B cell (primary cell): ENCODE measurements at regions not wholly inside any gene's neighbourhood (a gene's known extent, or its start where the extent isn't known, plus 50 kb on each side); places are given as distances from the start of the nearest gene placed in this dataset.

Experiments
- ATAC-seq: fragments of 200-7000 bp; cut with Tn5 transposase; one replicate; pipeline ENCODE4 v1.10.0; 2021; ENCODE audit warnings: low read depth, mild to moderate bottlenecking, moderate number of reproducible peaks, moderate library complexity
- CTCF ChIA-PET: fragments of 350-600 bp; sonication (Branson Sonifier 250); formaldehyde crosslinking; loops from one replicate; lab custom pipeline; 2021; ENCODE audit warnings: antibody characterized with exemption, inconsistent platforms; lab: Charles Lee
- POLR2A ChIA-PET: fragments of 350-600 bp; sonication (Branson Sonifier 250); formaldehyde crosslinking; loops from one replicate; lab custom pipeline; 2021; ENCODE audit warnings: antibody characterized with exemption; lab: Charles Lee
- DNase-seq: peaks from one replicate; pipeline ENCODE4 v3.0.0; 2013
- H2AFZ ChIP-seq: 2 replicates; pipeline ENCODE4 v1.6.1; 2012; ENCODE audit warnings: mild to moderate bottlenecking, low read depth, low read length; ENCODE audit not compliant: insufficient read depth, poor library complexity, severe bottlenecking
- H3K27ac ChIP-seq, 2 donors: 1 replicate in 1 of 2; 2 replicates in 1 of 2; pipeline ENCODE4 v1.5.1; 2012 to 2013; ENCODE audit warnings: low read length in 2 of 2, mild to moderate bottlenecking in 2 of 2, moderate library complexity in 1 of 2
- H3K27me3 ChIP-seq, 4 experiments: fragments of 200-600 bp in 1 of 4; sonication (generic) in 1 of 4; replicated peaks in 1 of 4; 1 replicate in 2 of 4; 2 replicates in 2 of 4; pipeline versions ENCODE4 v1.6.1 to v1.7.0; 2013 to 2016; ENCODE audit warnings: low read length in 3 of 4, mild to moderate bottlenecking in 2 of 4, mixed read lengths in 1 of 4, moderate library complexity in 1 of 4; ENCODE audit not compliant: insufficient read depth in 4 of 4, control insufficient read depth in 3 of 4; ENCODE audit errors: control extremely low read depth in 1 of 4
- H3K36me3 ChIP-seq, 2 experiments: replicated peaks in 1 of 2; 1 replicate in 1 of 2; 2 replicates in 1 of 2; pipeline versions ENCODE4 v1.6.1 to v1.7.1; 2013; ENCODE audit warnings: low read length in 1 of 2; ENCODE audit not compliant: insufficient read depth in 2 of 2, control insufficient read depth in 1 of 2; ENCODE audit errors: control extremely low read depth in 1 of 2, extremely low read depth in 1 of 2
- H3K4me1 ChIP-seq, 2 donors: fragments of 200-600 bp in 1 of 2; sonication (generic) in 1 of 2; 1 replicate in 1 of 2; 2 replicates in 1 of 2; pipeline versions ENCODE4 v1.5.1 to v1.6.1; 2013 to 2017; ENCODE audit warnings: low read length in 2 of 2; ENCODE audit not compliant: control insufficient read depth in 2 of 2, insufficient read depth in 2 of 2
- H3K4me2 ChIP-seq: replicated peaks from 2 replicates; pipeline ENCODE3; 2012; ENCODE audit warnings: mild to moderate bottlenecking, low read depth, low read length; ENCODE audit not compliant: poor library complexity, severe bottlenecking
- H3K4me3 ChIP-seq, 5 experiments: fragments of 200-600 bp in 1 of 5; sonication (generic) in 1 of 5; 1 replicate in 3 of 5; 2 replicates in 2 of 5; pipeline versions ENCODE4 v1.5.1 to v1.7.0; 2011 to 2016; ENCODE audit warnings: low read length in 4 of 5, mild to moderate bottlenecking in 4 of 5, low read depth in 2 of 5, control low read depth in 1 of 5, moderate library complexity in 1 of 5; ENCODE audit not compliant: insufficient read depth in 1 of 5; ENCODE audit errors: control extremely low read depth in 1 of 5, extremely low read depth in 1 of 5
- H3K79me2 ChIP-seq: fragments of 200-600 bp; sonication (generic); one replicate; pipeline ENCODE4 v1.6.0; 2016; ENCODE audit warnings: low read length; ENCODE audit not compliant: control insufficient read depth, insufficient read depth
- H3K9ac ChIP-seq: fragments of 200-600 bp; sonication (generic); 2 replicates; pipeline ENCODE4 v1.6.1; 2017; ENCODE audit warnings: mild to moderate bottlenecking, low read length, moderate library complexity
- H3K9me3 ChIP-seq, 3 donors: one replicate each; pipeline versions ENCODE4 v1.6.1 to v1.7.1; 2013; ENCODE audit warnings: low read length in 2 of 3; ENCODE audit not compliant: control insufficient read depth in 2 of 3, insufficient read depth in 1 of 3; ENCODE audit errors: control extremely low read depth in 1 of 3
- H4K20me1 ChIP-seq: 2 replicates; pipeline ENCODE4 v1.6.0; 2012; ENCODE audit warnings: mild to moderate bottlenecking, low read length; ENCODE audit not compliant: insufficient read depth, control insufficient read depth, poor library complexity, severe bottlenecking
- H3K27ac Mint-ChIP-seq: one replicate; pipeline ENCODE4 v1.8.0; 2021; ENCODE audit warnings: mixed read lengths
- H3K27me3 Mint-ChIP-seq: one replicate; pipeline ENCODE4 v1.8.0; 2021; ENCODE audit warnings: mixed read lengths
- H3K4me1 Mint-ChIP-seq: one replicate; pipeline ENCODE4 v1.8.0; 2021; ENCODE audit warnings: mixed read lengths
- H3K4me3 Mint-ChIP-seq: one replicate; pipeline ENCODE4 v1.8.0; 2021; ENCODE audit warnings: mixed read lengths
- H3K9me3 Mint-ChIP-seq: one replicate; pipeline ENCODE4 v1.8.0; 2022; ENCODE audit warnings: mixed read lengths; ENCODE audit not compliant: insufficient read depth
- CTCF ChIP-seq: fragments of 200-600 bp; IDR thresholded peaks from one replicate; pipeline ENCODE4 v1.8.0; 2022; ENCODE audit warnings: antibody characterized with exemption, mild to moderate bottlenecking
- EZH2 ChIP-seq: IDR thresholded peaks from 2 replicates; pipeline ENCODE4 v1.6.1; 2012; ENCODE audit warnings: borderline replicate concordance, low read depth, mild to moderate bottlenecking, moderate library complexity, low read length; ENCODE audit not compliant: insufficient read depth, poor library complexity, severe bottlenecking
- WGBS: methylation state at CpG from one replicate; pipeline ENCODE4 v1.1.5; 2013; ENCODE audit warnings: missing lambda C conversion rate; ENCODE audit not compliant: insufficient coverage; 5-methylcytosine and 5-hydroxymethylcytosine counted together
- intact Hi-C: fragments of 100-400 bp; cut with micrococcal nuclease; formaldehyde crosslinking; loops from one replicate; pipeline ENCODE4 v1.10.0; 2022

GRCh38 chr9:79796411-79796810 lies 224.6 kb downstream of the TLE4 start:
- H3K36me3 ChIP-seq: no peaks in the 10 kb centered on the region
- H3K27ac ChIP-seq: no peak overlapping the region
- H2AFZ ChIP-seq: no peak overlapping the region
- TF ChIP-seq CTCF (no peak), EZH2 (no peak)
- no peaks in the 10 kb centered on the region for H3K27me3 ChIP-seq
- DNase-seq (no peak), ATAC-seq (no peak)
- H4K20me1 ChIP-seq: no peaks in the 10 kb centered on the region
- H3K9me3 ChIP-seq: no peaks in the 10 kb centered on the region
- no peak overlapping the region for H3K9ac ChIP-seq
- Mint-ChIP-seq H3K27ac (no peak overlapping the region), H3K4me3 (no peak overlapping the region), H3K27me3 (no peaks in the 10 kb centered on the region), H3K9me3 (no peaks in the 10 kb centered on the region), H3K4me1 (no peaks in the 10 kb centered on the region)
- intact Hi-C loops: no loop called here
- ChIA-PET CTCF (no interaction called here), POLR2A (no interaction called here)
- no peak overlapping the region for H3K4me2 ChIP-seq
- no peak overlapping the region for H3K4me3 ChIP-seq
- 100% methylated on average over 1 of the region's 3 CpGs for WGBS
- no peaks in the 10 kb centered on the region for H3K79me2 ChIP-seq
- H3K4me1 ChIP-seq: no peaks in the 10 kb centered on the region

- Histone ChIP-seq H3K9me3 (peaks cover 0 to 5% (median 0%) of the 10 kb centered on the region in 3 donors), H4K20me1 (no peaks in the 10 kb centered on the region), H2AFZ (no peak overlapping the region), H3K27me3 (no peaks in the 10 kb centered on the region), H3K9ac (no peak overlapping the region), H3K27ac (no peak overlapping the region), H3K36me3 (no peaks in the 10 kb centered on the region), H3K4me3 (no peak overlapping the region), H3K79me2 (no peaks in the 10 kb centered on the region), H3K4me1 (no peaks in the 10 kb centered on the region), H3K4me2 (no peak overlapping the region)
- peaks cover 3% of the 10 kb centered on the region for H3K9me3 Mint-ChIP-seq
- TF ChIP-seq EZH2 (no peak), CTCF (no peak)
- no peak overlapping the region for H3K4me3 Mint-ChIP-seq
- 80% methylated on average over 1 of the region's 1 CpG for WGBS
- POLR2A ChIA-PET: no interaction called here
- CTCF ChIA-PET: no interaction called here
- DNase-seq (no peak), ATAC-seq (no peak)
- H3K27ac Mint-ChIP-seq: no peak overlapping the region
- intact Hi-C loops: no loop called here
- no peaks in the 10 kb centered on the region for H3K4me1 Mint-ChIP-seq
- H3K27me3 Mint-ChIP-seq: no peaks in the 10 kb centered on the region
These were observed 216.9 kb downstream of the TLE4 start for GRCh38 chr9:79788662-79789061.
